K562 (cell line): ENCODE measurements at regions not wholly inside any gene's neighbourhood (a gene's known extent, or its start where the extent isn't known, plus 50 kb on each side); places are given as distances from the start of the nearest gene placed in this dataset.

ENCODE experiments used
- BCLAF1 ChIP-seq, 2 experiments: fragments of 450-650 bp in 1 of 2; IDR thresholded peaks; 2 replicates each; pipeline ENCODE4 v1.6.1; 2011 to 2017; ENCODE audit warnings: low read depth in 2 of 2, antibody characterized with exemption in 1 of 2, borderline replicate concordance in 1 of 2, low read length in 1 of 2, mild to moderate bottlenecking in 1 of 2, mixed read lengths in 1 of 2; ENCODE audit not compliant: control insufficient read depth in 1 of 2
- DDX20 ChIP-seq: fragments of 450-650 bp; IDR thresholded peaks from 2 replicates; pipeline ENCODE4 v1.6.1; 2016; ENCODE audit warnings: missing genetic modification characterization, low read depth, mild to moderate bottlenecking, missing compliant biosample characterization, moderate library complexity
- MXD1 ChIP-seq: fragments of 250-450 bp; sonication (Bioruptor Pico); IDR thresholded peaks from 2 replicates; pipeline ENCODE4 v1.8.0; 2021; ENCODE audit warnings: borderline replicate concordance, mild to moderate bottlenecking, moderate library complexity; ENCODE audit not compliant: poor library complexity, severe bottlenecking
- TF ChIP-seq, protein P1 (sequence below): IDR thresholded peaks from 2 replicates; pipeline ENCODE4 v1.6.1; 2014; ENCODE audit warnings: antibody characterized with exemption

- TF ChIP-seq, protein P1, sequence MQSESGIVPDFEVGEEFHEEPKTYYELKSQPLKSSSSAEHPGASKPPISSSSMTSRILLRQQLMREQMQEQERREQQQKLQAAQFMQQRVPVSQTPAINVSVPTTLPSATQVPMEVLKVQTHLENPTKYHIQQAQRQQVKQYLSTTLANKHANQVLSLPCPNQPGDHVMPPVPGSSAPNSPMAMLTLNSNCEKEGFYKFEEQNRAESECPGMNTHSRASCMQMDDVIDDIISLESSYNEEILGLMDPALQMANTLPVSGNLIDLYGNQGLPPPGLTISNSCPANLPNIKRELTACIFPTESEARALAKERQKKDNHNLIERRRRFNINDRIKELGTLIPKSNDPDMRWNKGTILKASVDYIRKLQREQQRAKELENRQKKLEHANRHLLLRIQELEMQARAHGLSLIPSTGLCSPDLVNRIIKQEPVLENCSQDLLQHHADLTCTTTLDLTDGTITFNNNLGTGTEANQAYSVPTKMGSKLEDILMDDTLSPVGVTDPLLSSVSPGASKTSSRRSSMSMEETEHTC = no peak
- TF ChIP-seq BCLAF1 (IDR thresholded peaks at IDR 0.05; ENCODE audit: borderline replicate concordance in 1 of 2, control insufficient read depth in 1 of 2, low read depth in 2 of 2, low read length in 1 of 2) (no peak), MXD1 (CRISPR knock-in tag) (no peak), DDX20 (tag) (no peak)
These were observed 865.9 kb upstream of the VRK2 start (continued) for GRCh38 chr2:57180678-57181077.
